ENCODE measurements at regions not wholly inside any gene's neighbourhood (a gene's known extent, or its start where the extent isn't known, plus 50 kb on each side); places are given as distances from the start of the nearest gene placed in this dataset.

DNA sequence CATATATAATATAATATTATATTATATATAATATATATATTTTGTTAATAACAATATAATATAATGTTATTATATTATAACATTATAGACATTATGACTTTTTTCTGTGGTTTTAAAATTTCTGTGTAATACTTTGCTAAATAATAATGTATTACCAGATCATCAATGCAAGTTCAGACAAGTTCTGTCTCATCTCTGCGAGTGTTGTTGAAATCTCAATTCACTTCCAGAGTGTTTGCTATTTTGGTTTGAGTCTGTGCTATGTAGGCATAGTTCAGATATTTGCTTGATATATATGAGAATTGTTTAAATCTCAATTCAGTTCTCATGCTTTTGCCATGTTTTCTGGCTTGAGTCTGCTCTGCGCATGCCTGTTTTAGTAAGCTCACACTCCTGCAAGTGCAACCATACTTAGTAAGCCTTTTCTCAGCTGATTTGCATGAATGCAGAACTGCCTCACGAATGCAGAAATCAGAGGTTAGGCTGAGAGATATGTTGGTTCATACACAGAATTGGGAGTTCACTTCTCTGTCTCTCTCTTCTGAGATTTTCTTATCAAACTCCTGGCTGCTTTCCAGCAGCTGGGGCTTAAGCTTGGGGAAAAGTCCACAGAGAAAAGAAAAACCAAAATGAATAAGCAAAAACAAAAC is 830.2 kb upstream of the SORCS1 start:
- Histone ChIP-seq H2BK12ac (ENCODE audit: insufficient read length, low read depth, low read length) (no peak overlapping the region), H2BK20ac (ENCODE audit: low read depth, low read length, poor library complexity, severe bottlenecking) (no peak overlapping the region), H3K4me1 (ENCODE audit: insufficient read depth, low read length) (no peaks in the 10 kb centered on the region), H2AK5ac (ENCODE audit: insufficient read length, low read length) (no peak overlapping the region), H3T11ph (ENCODE audit: low read length) (no peak overlapping the region), H3K9ac (ENCODE audit: extremely low read depth, insufficient read length, low read length) (no peak overlapping the region), H3K18ac (ENCODE audit: insufficient read length, low read depth, low read length) (no peak overlapping the region), H2BK5ac (ENCODE audit: insufficient read length, low read length) (no peak overlapping the region), H2AFZ (ENCODE audit: low read length) (no peak overlapping the region), H4K91ac (ENCODE audit: insufficient read length, low read depth, low read length) (no peak overlapping the region), H3K23ac (ENCODE audit: insufficient read length, low read depth, low read length) (no peak overlapping the region), H3K79me1 (ENCODE audit: insufficient read depth, low read depth, low read length, poor library complexity, severe bottlenecking) (no peaks in the 10 kb centered on the region), H3K14ac (ENCODE audit: insufficient read depth, low read length) (no peak overlapping the region), H3K27me3 (ENCODE audit: insufficient read depth, low read length) (no peaks in the 10 kb centered on the region), H3K56ac (ENCODE audit: insufficient read length, low read depth, low read length) (no peak overlapping the region), H4K8ac (replicated peaks; ENCODE audit: insufficient read length, low read depth, low read length) (no peak overlapping the region), H3K23me2 (ENCODE audit: insufficient read length, low read depth, low read length, poor library complexity, severe bottlenecking) (no peaks in the 10 kb centered on the region), H3K4ac (ENCODE audit: low read depth, low read length) (no peak overlapping the region), H3K9me3 (ENCODE audit: control insufficient read depth, low read depth, low read length) (no peaks in the 10 kb centered on the region), H2BK120ac (ENCODE audit: low read depth, low read length, poor library complexity, severe bottlenecking) (no peak overlapping the region), H3K4me2 (ENCODE audit: insufficient read depth, insufficient read length, low read length) (no peak overlapping the region), H3K27ac (ENCODE audit: insufficient read length, low read depth, low read length) (no peak overlapping the region), H4K20me1 (ENCODE audit: control insufficient read depth, insufficient read depth, insufficient read length) (no peaks in the 10 kb centered on the region), H3K79me2 (ENCODE audit: insufficient read depth, low read length) (no peaks in the 10 kb centered on the region), H2BK15ac (ENCODE audit: low read depth, low read length) (no peak overlapping the region), H4K5ac (ENCODE audit: insufficient read length, low read depth, low read length) (no peak overlapping the region)
- no peak for DNase-seq
- Mint-ChIP-seq H3K4me1 (peaks cover 2 to 5% of the 10 kb centered on the region in 2 experiments; a peak in 2 of 4 replicates), H3K36me3 (ENCODE audit: insufficient read depth in 1 of 3, low read depth in 3 of 3) (no peaks in the 10 kb centered on the region), H3K9me3 (no peaks in the 10 kb centered on the region), H3K27me3 (ENCODE audit: low read depth) (no peaks in the 10 kb centered on the region), H3K27ac (no peak overlapping the region), H3K4me3 (no peak overlapping the region)
- no CpG with 5 or more reads among the region's 3 CpGs for WGBS (ENCODE audit: extremely low coverage, insufficient read length, low lambda C conversion rate)
- TF ChIP-seq, protein P1, sequence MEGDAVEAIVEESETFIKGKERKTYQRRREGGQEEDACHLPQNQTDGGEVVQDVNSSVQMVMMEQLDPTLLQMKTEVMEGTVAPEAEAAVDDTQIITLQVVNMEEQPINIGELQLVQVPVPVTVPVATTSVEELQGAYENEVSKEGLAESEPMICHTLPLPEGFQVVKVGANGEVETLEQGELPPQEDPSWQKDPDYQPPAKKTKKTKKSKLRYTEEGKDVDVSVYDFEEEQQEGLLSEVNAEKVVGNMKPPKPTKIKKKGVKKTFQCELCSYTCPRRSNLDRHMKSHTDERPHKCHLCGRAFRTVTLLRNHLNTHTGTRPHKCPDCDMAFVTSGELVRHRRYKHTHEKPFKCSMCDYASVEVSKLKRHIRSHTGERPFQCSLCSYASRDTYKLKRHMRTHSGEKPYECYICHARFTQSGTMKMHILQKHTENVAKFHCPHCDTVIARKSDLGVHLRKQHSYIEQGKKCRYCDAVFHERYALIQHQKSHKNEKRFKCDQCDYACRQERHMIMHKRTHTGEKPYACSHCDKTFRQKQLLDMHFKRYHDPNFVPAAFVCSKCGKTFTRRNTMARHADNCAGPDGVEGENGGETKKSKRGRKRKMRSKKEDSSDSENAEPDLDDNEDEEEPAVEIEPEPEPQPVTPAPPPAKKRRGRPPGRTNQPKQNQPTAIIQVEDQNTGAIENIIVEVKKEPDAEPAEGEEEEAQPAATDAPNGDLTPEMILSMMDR (conservative IDR thresholded peaks at IDR 0.05), result no peak

All from H9 (cell line).